Mesodermal cell (in vitro differentiated cells): ENCODE measurements at regions not wholly inside any gene's neighbourhood (a gene's known extent, or its start where the extent isn't known, plus 50 kb on each side); places are given as distances from the start of the nearest gene placed in this dataset.

ENCODE experiments used
- H3K27ac ChIP-seq: 2 replicates; pipeline ENCODE4 v1.7.0; 2013; ENCODE audit warnings: mild to moderate bottlenecking, low read depth, low read length, moderate library complexity; ENCODE audit not compliant: severe bottlenecking
- H3K36me3 ChIP-seq: 2 replicates; pipeline ENCODE4 v1.7.1; 2013; ENCODE audit warnings: mild to moderate bottlenecking, low read length, moderate library complexity; ENCODE audit not compliant: control insufficient read depth, insufficient read depth
- H3K4me1 ChIP-seq: one replicate; pipeline ENCODE4 v1.7.1; 2013; ENCODE audit warnings: mild to moderate bottlenecking, low read length; ENCODE audit not compliant: insufficient read depth, control insufficient read depth, poor library complexity, severe bottlenecking
- H3K4me3 ChIP-seq: 2 replicates; pipeline ENCODE4 v1.7.0; 2013; ENCODE audit warnings: low read length, control low read depth, mild to moderate bottlenecking; ENCODE audit not compliant: insufficient read depth, poor library complexity, severe bottlenecking; ENCODE audit errors: extremely low read depth
- H3K9me3 ChIP-seq: 2 replicates; pipeline ENCODE4 v1.7.1; 2013; ENCODE audit warnings: mild to moderate bottlenecking, low read length, moderate library complexity; ENCODE audit not compliant: control insufficient read depth
- WGBS, 2 experiments: methylation state at CpG; one replicate each; pipeline ENCODE4 v1.1.5; 2013; ENCODE audit warnings: missing lambda C conversion rate in 2 of 2; ENCODE audit not compliant: insufficient coverage in 2 of 2; 5-methylcytosine and 5-hydroxymethylcytosine counted together

DNA sequence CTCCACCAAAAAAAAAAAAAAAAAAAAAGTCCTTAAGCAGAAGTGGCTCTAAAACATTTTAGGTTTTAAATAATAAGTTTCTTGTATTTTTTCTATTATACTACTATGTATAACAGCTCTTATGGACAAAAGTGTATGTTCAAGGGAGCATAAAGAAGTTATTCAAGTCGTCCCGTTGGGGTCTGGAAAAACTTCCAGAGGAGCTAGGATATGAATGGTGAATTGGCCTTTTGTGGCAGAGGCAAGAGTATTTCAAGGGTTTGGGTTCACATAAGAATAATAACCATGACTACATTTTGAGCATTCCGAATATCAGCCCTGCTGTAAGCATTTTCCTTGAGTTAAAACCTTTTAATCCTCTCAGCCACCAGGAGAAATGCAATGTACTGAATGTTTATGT, 50.6 kb upstream of the ARHGAP42 start:
- H3K4me3 ChIP-seq = no peak overlapping the region
- H3K27ac ChIP-seq = no peak overlapping the region
- H3K36me3 ChIP-seq = no peaks in the 10 kb centered on the region
- WGBS, 2 experiments = no CpG with 5 or more reads among the region's 3 CpGs
- peaks cover 6% of the 10 kb centered on the region for H3K4me1 ChIP-seq
- H3K9me3 ChIP-seq = peaks cover 7% of the 10 kb centered on the region
